ENCODE measurements at regions not wholly inside any gene's neighbourhood (a gene's known extent, or its start where the extent isn't known, plus 50 kb on each side); places are given as distances from the start of the nearest gene placed in this dataset.

GRCh38 chr22:22988785-22989184, 81.5 kb upstream of the GNAZ start:
- no peak for TF ChIP-seq HDGF (IDR thresholded peaks at IDR 0.05; ENCODE audit: borderline replicate concordance)
- no peak for TF ChIP-seq FOXM1 (IDR thresholded peaks at IDR 0.05; ENCODE audit: borderline replicate concordance)
- no peak for TF ChIP-seq FOXA1 (IDR thresholded peaks at IDR 0.05)
- no peak for TF ChIP-seq LEF1 (IDR thresholded peaks at IDR 0.05; ENCODE audit: borderline replicate concordance)
- TF ChIP-seq, protein P1, sequence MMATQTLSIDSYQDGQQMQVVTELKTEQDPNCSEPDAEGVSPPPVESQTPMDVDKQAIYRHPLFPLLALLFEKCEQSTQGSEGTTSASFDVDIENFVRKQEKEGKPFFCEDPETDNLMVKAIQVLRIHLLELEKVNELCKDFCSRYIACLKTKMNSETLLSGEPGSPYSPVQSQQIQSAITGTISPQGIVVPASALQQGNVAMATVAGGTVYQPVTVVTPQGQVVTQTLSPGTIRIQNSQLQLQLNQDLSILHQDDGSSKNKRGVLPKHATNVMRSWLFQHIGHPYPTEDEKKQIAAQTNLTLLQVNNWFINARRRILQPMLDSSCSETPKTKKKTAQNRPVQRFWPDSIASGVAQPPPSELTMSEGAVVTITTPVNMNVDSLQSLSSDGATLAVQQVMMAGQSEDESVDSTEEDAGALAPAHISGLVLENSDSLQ (IDR thresholded peaks at IDR 0.05): no peak
- TF ChIP-seq BHLHE40 (IDR thresholded peaks at IDR 0.05; ENCODE audit: borderline replicate concordance): no peak
- TF ChIP-seq L3MBTL2 (conservative IDR thresholded peaks at IDR 0.05): no peak
- TF ChIP-seq SUZ12 (IDR thresholded peaks at IDR 0.05): no peak
- no peak for TF ChIP-seq ELF4 (IDR thresholded peaks at IDR 0.05)
- TF ChIP-seq SP1 (IDR thresholded peaks at IDR 0.05): no peak
- TF ChIP-seq ZNF384 (IDR thresholded peaks at IDR 0.05): no peak
- TF ChIP-seq TARDBP (IDR thresholded peaks at IDR 0.05): no peak
- TF ChIP-seq FOXK2 (IDR thresholded peaks at IDR 0.05): no peak

Data from HEK293T (cell line).